ENCODE measurements at regions not wholly inside any gene's neighbourhood (a gene's known extent, or its start where the extent isn't known, plus 50 kb on each side); places are given as distances from the start of the nearest gene placed in this dataset.
"Not testable (repeated sequence)": the region's sequence is repeated elsewhere in the genome, so short reads cannot be mapped to it uniquely, and the experiment has no call there.

GRCh38 chr12:69136931-69137613, 102.3 kb upstream of the CPSF6 start:
- FAIRE-seq: no peak

GRCh38 chr12:69141074-69141473, 98.3 kb upstream of the CPSF6 start:
- FAIRE-seq: no peak

GRCh38 chr12:69149270-69149669, 90.1 kb upstream of the CPSF6 start:
- no peak for FAIRE-seq

GRCh38 chr12:69150083-69150795, 89.1 kb upstream of the CPSF6 start:
- FAIRE-seq: no peak

GRCh38 chr12:69150796-69151127, 88.6 kb upstream of the CPSF6 start:
- FAIRE-seq: no peak

GRCh38 chr12:69151254-69151764, 88.1 kb upstream of the CPSF6 start:
- FAIRE-seq: no peak

- peak; percentile 37 for FAIRE-seq
Observed at GRCh38 chr12:69154585-69155363, 84.6 kb upstream of the CPSF6 start.

GRCh38 chr12:69157023-69157655, 82.2 kb upstream of the CPSF6 start:
- FAIRE-seq: no peak

- FAIRE-seq: no peak
Observed at GRCh38 chr12:69161829-69162228, 77.5 kb upstream of the CPSF6 start.

GRCh38 chr12:69163681-69164362, 75.5 kb upstream of the CPSF6 start:
- FAIRE-seq: no peak

GRCh38 chr12:69167648-69168165, 71.7 kb upstream of the CPSF6 start:
- FAIRE-seq: no peak

- FAIRE-seq: no peak
Observed at GRCh38 chr12:69168363-69168762, 71.0 kb upstream of the CPSF6 start.

GRCh38 chr12:69168828-69169227, 70.5 kb upstream of the CPSF6 start:
- no peak for FAIRE-seq

GRCh38 chr12:69170293-69170692, 69.1 kb upstream of the CPSF6 start:
- FAIRE-seq: no peak

- FAIRE-seq: no peak
Observed at GRCh38 chr12:69171881-69172280, 67.5 kb upstream of the CPSF6 start.

- FAIRE-seq: no peak
Observed at GRCh38 chr12:69172491-69172890, 66.9 kb upstream of the CPSF6 start.

GRCh38 chr12:69173368-69173767, 66.0 kb upstream of the CPSF6 start:
- no peak for FAIRE-seq

- FAIRE-seq: no peak
Observed at GRCh38 chr12:69179786-69180185, 59.6 kb upstream of the CPSF6 start.

GRCh38 chr12:69187572-69187971, 51.8 kb upstream of the CPSF6 start:
- not testable (repeated sequence) for FAIRE-seq

GRCh38 chr12:69189378-69189978, 49.9 kb upstream of the CPSF6 start:
- FAIRE-seq: no peak

Measured in endometrium (tissue), 2 donors.